ENCODE measurements at regions not wholly inside any gene's neighbourhood (a gene's known extent, or its start where the extent isn't known, plus 50 kb on each side); places are given as distances from the start of the nearest gene placed in this dataset.

- no peak for DNase-seq (ENCODE audit: low read depth)
- H3K4me3 ChIP-seq (ENCODE audit: control insufficient read depth, low read depth, low read length), result no peak overlapping the region
- no peak for TF ChIP-seq CTCF (IDR thresholded peaks at IDR 0.05; ENCODE audit: control insufficient read depth, insufficient read depth, low read depth, low read length, missing control alignments)
Measured at GRCh38 chr10:131591936-131592335, 280.4 kb upstream of the TCERG1L start.

GRCh38 chr10:131609176-131609575 is 291.6 kb upstream of the PPP2R2D start:
- TF ChIP-seq CTCF (IDR thresholded peaks at IDR 0.05; ENCODE audit: control insufficient read depth, insufficient read depth, low read depth, low read length, missing control alignments), result no peak
- H3K4me3 ChIP-seq (ENCODE audit: control insufficient read depth, low read depth, low read length), result no peak overlapping the region
- DNase-seq (ENCODE audit: low read depth), result no peak

GRCh38 chr10:131615150-131615549 is 285.7 kb upstream of the PPP2R2D start:
- TF ChIP-seq CTCF (IDR thresholded peaks at IDR 0.05; ENCODE audit: control insufficient read depth, insufficient read depth, low read depth, low read length, missing control alignments), result no peak
- DNase-seq (ENCODE audit: low read depth), result no peak
- no peak overlapping the region for H3K4me3 ChIP-seq (ENCODE audit: control insufficient read depth, low read depth, low read length)

- no peak for TF ChIP-seq CTCF (IDR thresholded peaks at IDR 0.05; ENCODE audit: control insufficient read depth, insufficient read depth, low read depth, low read length, missing control alignments)
- no peak overlapping the region for H3K4me3 ChIP-seq (ENCODE audit: control insufficient read depth, low read depth, low read length)
- no peak for DNase-seq (ENCODE audit: low read depth)
Measured at GRCh38 chr10:131616040-131616439, 284.8 kb upstream of the PPP2R2D start.

GRCh38 chr10:131617113-131617858 is 283.5 kb upstream of the PPP2R2D start:
- H3K4me3 ChIP-seq (ENCODE audit: control insufficient read depth, low read depth, low read length), result no peak overlapping the region
- no peak for TF ChIP-seq CTCF (IDR thresholded peaks at IDR 0.05; ENCODE audit: control insufficient read depth, insufficient read depth, low read depth, low read length, missing control alignments)
- no peak for DNase-seq (ENCODE audit: low read depth)

GRCh38 chr10:131618587-131619267 is 282.1 kb upstream of the PPP2R2D start:
- DNase-seq (ENCODE audit: low read depth), result no peak
- H3K4me3 ChIP-seq (ENCODE audit: control insufficient read depth, low read depth, low read length), result no peak overlapping the region
- TF ChIP-seq CTCF (IDR thresholded peaks at IDR 0.05; ENCODE audit: control insufficient read depth, insufficient read depth, low read depth, low read length, missing control alignments), result no peak

Measured in AG09309 (cell line).